Lower leg skin (tissue), 4 donors: ENCODE measurements at regions not wholly inside any gene's neighbourhood (a gene's known extent, or its start where the extent isn't known, plus 50 kb on each side); places are given as distances from the start of the nearest gene placed in this dataset.

Experiments used
- DNase-seq, 2 donors: peaks; one replicate each; pipeline ENCODE4 v3.0.0-alpha.2; 2019; ENCODE audit warnings: low spot score in 2 of 2
- H3K4me3 ChIP-seq: fragments of 200-600 bp; sonication (generic); 2 replicates; pipeline ENCODE4 v1.5.1; 2017; ENCODE audit warnings: mild to moderate bottlenecking, low read depth; ENCODE audit not compliant: poor library complexity, severe bottlenecking
- CTCF ChIP-seq, 3 donors: fragments of 450-650 bp; IDR thresholded peaks; one replicate each; pipeline ENCODE4 v1.5.1; 2016; ENCODE audit warnings: antibody characterized with exemption in 3 of 3, mild to moderate bottlenecking in 3 of 3, moderate library complexity in 2 of 3
- POLR2A ChIP-seq, 2 donors: fragments of 450-650 bp; IDR thresholded peaks; one replicate each; pipeline ENCODE4 v1.6.1; 2016 to 2017; ENCODE audit warnings: antibody characterized with exemption in 2 of 2, mild to moderate bottlenecking in 1 of 2, moderate library complexity in 1 of 2
- WGBS, 2 donors: methylation state at CpG; one replicate each; pipeline ENCODE4 v1.1.5; 2018; 5-methylcytosine and 5-hydroxymethylcytosine counted together
- intact Hi-C: fragments of 100-400 bp; cut with DNase I; formaldehyde crosslinking; loops from one replicate; pipeline ENCODE4 v1.15.0; 2023; ENCODE audit warnings: low total_unique reads

- TF ChIP-seq POLR2A (IDR thresholded peaks at IDR 0.05): no peak
- TF ChIP-seq CTCF (IDR thresholded peaks at IDR 0.05): no peak
- no peak overlapping the region for H3K4me3 ChIP-seq
- intact Hi-C loops: no loop called here
- WGBS, 2 donors: 78 to 86% methylated on average over 2 of the region's 2 CpGs
- no peak for DNase-seq
These were observed 986.8 kb upstream of the SLC35B3 start for GRCh38 chr6:9422138-9422537.

- no peak overlapping the region for H3K4me3 ChIP-seq
- TF ChIP-seq CTCF (IDR thresholded peaks at IDR 0.05) (no peak), POLR2A (IDR thresholded peaks at IDR 0.05) (no peak)
- 50 to 58% methylated on average over 6 of the region's 6 CpGs for WGBS, 2 donors
- no peak for DNase-seq
- intact Hi-C loops: no loop called here
These were observed 985.1 kb upstream of the SLC35B3 start for GRCh38 chr6:9420316-9421015.

- intact Hi-C loops: no loop called here
- WGBS, 2 donors: 70 to 82% methylated on average over 2 of the region's 2 CpGs
- DNase-seq: no peak
- no peak overlapping the region for H3K4me3 ChIP-seq
- TF ChIP-seq POLR2A (IDR thresholded peaks at IDR 0.05): no peak
- no peak for TF ChIP-seq CTCF (IDR thresholded peaks at IDR 0.05)
These were observed 982.1 kb upstream of the SLC35B3 start for GRCh38 chr6:9417400-9417799.

- intact Hi-C loops: no loop called here
- TF ChIP-seq POLR2A (IDR thresholded peaks at IDR 0.05) (no peak), CTCF (IDR thresholded peaks at IDR 0.05) (no peak)
- no peak for DNase-seq
- 48 to 50% methylated on average over 5 of the region's 5 CpGs for WGBS, 2 donors
- no peak overlapping the region for H3K4me3 ChIP-seq
These were observed 977.7 kb upstream of the SLC35B3 start for GRCh38 chr6:9412951-9413559.

- 67 to 78% methylated on average over 2 of the region's 2 CpGs for WGBS, 2 donors
- intact Hi-C loops: no loop called here
- no peak overlapping the region for H3K4me3 ChIP-seq
- TF ChIP-seq CTCF (IDR thresholded peaks at IDR 0.05): no peak
- no peak for TF ChIP-seq POLR2A (IDR thresholded peaks at IDR 0.05)
- no peak for DNase-seq
These were observed 973.8 kb upstream of the SLC35B3 start for GRCh38 chr6:9409126-9409525.
